ENCODE measurements at regions not wholly inside any gene's neighbourhood (a gene's known extent, or its start where the extent isn't known, plus 50 kb on each side); places are given as distances from the start of the nearest gene placed in this dataset.

DNA sequence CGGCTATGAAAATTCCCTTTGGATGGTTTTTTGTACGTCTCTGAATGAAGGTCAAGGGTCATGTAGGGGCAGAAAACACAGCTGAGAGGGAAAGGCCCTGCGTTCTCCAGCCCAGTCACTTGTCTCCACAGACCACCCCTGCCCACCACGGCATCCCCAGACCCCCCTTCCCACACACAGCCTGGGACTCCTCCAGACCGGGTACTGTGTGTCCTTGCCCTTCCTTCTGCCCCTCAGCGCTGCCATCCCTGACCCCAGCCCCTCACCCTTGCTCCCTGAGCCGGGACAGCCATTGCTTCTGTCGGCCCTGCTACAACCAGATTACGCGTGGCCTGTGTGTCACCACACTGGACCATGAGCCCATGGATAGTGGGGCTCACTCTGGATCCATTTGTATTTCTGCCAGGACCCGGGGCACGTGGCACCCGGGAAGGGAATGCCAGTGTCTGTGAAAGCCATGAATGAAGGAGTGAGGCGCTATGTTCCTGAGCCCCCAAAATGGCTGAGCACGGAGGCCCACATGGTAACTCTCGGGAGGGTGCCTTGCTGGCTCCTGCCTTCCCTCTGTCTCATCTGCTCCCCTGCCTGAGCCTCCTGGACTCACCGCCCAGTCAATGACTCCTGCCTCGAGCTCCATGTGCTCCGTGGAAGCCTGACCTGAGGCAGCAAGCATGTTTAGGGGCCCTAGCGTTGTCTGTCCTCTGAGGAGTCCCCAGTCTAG is 139.1 kb upstream of the FOXF1 start:
- TF ChIP-seq CTCF (conservative IDR thresholded peaks at IDR 0.05) = no peak
- no peak for DNase-seq
- no peaks in the 10 kb centered on the region for H3K4me1 ChIP-seq (ENCODE audit: control insufficient read depth, insufficient read depth, low read length)
- H3K27me3 Mint-ChIP-seq (ENCODE audit: insufficient read depth) = peaks cover 10% of the 10 kb centered on the region
- H3K27me3 ChIP-seq (ENCODE audit: control insufficient read depth, insufficient read depth, low read length, poor library complexity, severe bottlenecking) = no peaks in the 10 kb centered on the region
- H3K4me3 Mint-ChIP-seq = no peak overlapping the region
- H3K27ac ChIP-seq (ENCODE audit: low read depth, low read length) = no peak overlapping the region
- 91 to 95% methylated on average over 8 to 20 of the region's 20 CpGs for WGBS, 2 experiments (ENCODE audit: insufficient coverage in 1 of 2, insufficient read length in 1 of 2)
- no peak overlapping the region for H3K27ac Mint-ChIP-seq
- no peak overlapping the region for H3K4me3 ChIP-seq (ENCODE audit: low read length)
- H3K9me3 Mint-ChIP-seq = peaks cover 13% of the 10 kb centered on the region
- H3K36me3 Mint-ChIP-seq (ENCODE audit: low read depth) = no peaks in the 10 kb centered on the region
- H3K9me3 ChIP-seq (ENCODE audit: control insufficient read depth, low read length) = no peaks in the 10 kb centered on the region
- H3K4me1 Mint-ChIP-seq = peaks cover 6% of the 10 kb centered on the region
- no peaks in the 10 kb centered on the region for H3K36me3 ChIP-seq (ENCODE audit: control insufficient read depth, insufficient read depth, low read length)
- no peak overlapping the region for H3K9ac ChIP-seq (ENCODE audit: extremely low read depth, low read length, poor library complexity, severe bottlenecking)

GRCh38 chr16:86372193-86372592 is 138.1 kb upstream of the FOXF1 start:
- WGBS, 2 experiments (ENCODE audit: insufficient coverage in 1 of 2, insufficient read length in 1 of 2) = 83 to 92% methylated on average over 5 to 8 of the region's 8 CpGs
- Mint-ChIP-seq H3K4me3 (no peak overlapping the region), H3K4me1 (peaks cover 4% of the 10 kb centered on the region), H3K9me3 (peaks cover 13% of the 10 kb centered on the region), H3K27me3 (ENCODE audit: insufficient read depth) (peaks cover 10% of the 10 kb centered on the region), H3K27ac (no peak overlapping the region), H3K36me3 (ENCODE audit: low read depth) (no peaks in the 10 kb centered on the region)
- no peak overlapping the region for H3K4me3 ChIP-seq (ENCODE audit: low read length)
- H3K4me1 ChIP-seq (ENCODE audit: control insufficient read depth, insufficient read depth, low read length) = no peaks in the 10 kb centered on the region
- no peak overlapping the region for H3K9ac ChIP-seq (ENCODE audit: extremely low read depth, low read length, poor library complexity, severe bottlenecking)
- DNase-seq = no peak
- no peak for TF ChIP-seq CTCF (conservative IDR thresholded peaks at IDR 0.05)
- no peaks in the 10 kb centered on the region for H3K9me3 ChIP-seq (ENCODE audit: control insufficient read depth, low read length)
- no peaks in the 10 kb centered on the region for H3K36me3 ChIP-seq (ENCODE audit: control insufficient read depth, insufficient read depth, low read length)
- H3K27me3 ChIP-seq (ENCODE audit: control insufficient read depth, insufficient read depth, low read length, poor library complexity, severe bottlenecking) = no peaks in the 10 kb centered on the region
- H3K27ac ChIP-seq (ENCODE audit: low read depth, low read length) = no peak overlapping the region

GRCh38 chr16:86373276-86373901 is 136.9 kb upstream of the FOXF1 start:
- Histone ChIP-seq H3K27me3 (ENCODE audit: control insufficient read depth, insufficient read depth, low read length, poor library complexity, severe bottlenecking) (no peaks in the 10 kb centered on the region), H3K9me3 (ENCODE audit: control insufficient read depth, low read length) (no peaks in the 10 kb centered on the region), H3K4me1 (ENCODE audit: control insufficient read depth, insufficient read depth, low read length) (no peaks in the 10 kb centered on the region), H3K27ac (ENCODE audit: low read depth, low read length) (no peak overlapping the region), H3K9ac (ENCODE audit: extremely low read depth, low read length, poor library complexity, severe bottlenecking) (no peak overlapping the region), H3K36me3 (ENCODE audit: control insufficient read depth, insufficient read depth, low read length) (no peaks in the 10 kb centered on the region), H3K4me3 (ENCODE audit: low read length) (no peak overlapping the region)
- Mint-ChIP-seq H3K27ac (no peak overlapping the region), H3K36me3 (ENCODE audit: low read depth) (no peaks in the 10 kb centered on the region), H3K9me3 (peaks cover 13% of the 10 kb centered on the region), H3K4me1 (no peaks in the 10 kb centered on the region), H3K4me3 (no peak overlapping the region), H3K27me3 (ENCODE audit: insufficient read depth) (peaks cover 9% of the 10 kb centered on the region)
- no peak for TF ChIP-seq CTCF (conservative IDR thresholded peaks at IDR 0.05)
- WGBS, 2 experiments (ENCODE audit: insufficient coverage in 1 of 2, insufficient read length in 1 of 2) = 91 to 93% methylated on average over 13 to 16 of the region's 16 CpGs
- DNase-seq = no peak

Measured in endodermal cell (in vitro differentiated cells).